Vagina (tissue), 2 donors: ENCODE measurements at regions not wholly inside any gene's neighbourhood (a gene's known extent, or its start where the extent isn't known, plus 50 kb on each side); places are given as distances from the start of the nearest gene placed in this dataset.

Experiments used
- POLR2A ChIP-seq, 2 donors: fragments of 450-650 bp; IDR thresholded peaks; one replicate each; pipeline ENCODE4 v1.6.1; 2017; ENCODE audit warnings: antibody characterized with exemption in 2 of 2, mild to moderate bottlenecking in 2 of 2, moderate library complexity in 2 of 2
- POLR2AphosphoS5 ChIP-seq, 2 donors: sonication (generic); formaldehyde crosslinking; IDR thresholded peaks; one replicate each; pipeline ENCODE4 v1.9.0; 2017; ENCODE audit warnings: antibody characterized with exemption in 2 of 2, mild to moderate bottlenecking in 2 of 2, low read depth in 1 of 2; ENCODE audit not compliant: insufficient read depth in 1 of 2
- TF ChIP-seq, protein P1 (sequence below), 3 experiments: fragments of 450-650 bp in 2 of 3; fragments of 200-600 bp in 1 of 3; sonication (generic) in 1 of 3; IDR thresholded peaks; one replicate each; pipeline ENCODE4 v1.5.1; 2017 to 2019; ENCODE audit warnings: antibody characterized with exemption in 3 of 3, mild to moderate bottlenecking in 2 of 3, moderate library complexity in 2 of 3

DNA sequence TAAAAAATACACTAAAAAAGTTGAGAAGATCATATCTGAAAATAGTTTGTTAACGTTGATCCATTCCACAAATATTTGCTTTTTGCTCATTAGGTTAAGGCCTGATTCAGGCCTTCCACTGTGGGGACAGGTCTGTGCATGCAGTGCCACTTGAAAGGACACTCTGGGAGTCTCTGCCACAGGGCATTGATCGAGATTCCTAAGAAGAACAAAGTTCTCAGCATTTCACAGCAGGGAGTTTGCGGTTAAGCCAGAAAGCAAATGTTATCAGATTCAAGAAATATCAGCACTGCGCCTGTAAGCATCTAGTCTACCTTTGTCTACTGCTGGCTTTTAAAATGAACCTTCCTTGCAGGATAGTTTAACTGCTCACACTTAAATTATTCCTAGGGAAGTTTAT is 62.2 kb upstream of the TNIP3 start:
- TF ChIP-seq POLR2A (IDR thresholded peaks at IDR 0.05) (no peak), POLR2AphosphoS5 (IDR thresholded peaks at IDR 0.05; ENCODE audit: insufficient read depth in 1 of 2, low read depth in 1 of 2) (no peak)
- TF ChIP-seq, protein P1, sequence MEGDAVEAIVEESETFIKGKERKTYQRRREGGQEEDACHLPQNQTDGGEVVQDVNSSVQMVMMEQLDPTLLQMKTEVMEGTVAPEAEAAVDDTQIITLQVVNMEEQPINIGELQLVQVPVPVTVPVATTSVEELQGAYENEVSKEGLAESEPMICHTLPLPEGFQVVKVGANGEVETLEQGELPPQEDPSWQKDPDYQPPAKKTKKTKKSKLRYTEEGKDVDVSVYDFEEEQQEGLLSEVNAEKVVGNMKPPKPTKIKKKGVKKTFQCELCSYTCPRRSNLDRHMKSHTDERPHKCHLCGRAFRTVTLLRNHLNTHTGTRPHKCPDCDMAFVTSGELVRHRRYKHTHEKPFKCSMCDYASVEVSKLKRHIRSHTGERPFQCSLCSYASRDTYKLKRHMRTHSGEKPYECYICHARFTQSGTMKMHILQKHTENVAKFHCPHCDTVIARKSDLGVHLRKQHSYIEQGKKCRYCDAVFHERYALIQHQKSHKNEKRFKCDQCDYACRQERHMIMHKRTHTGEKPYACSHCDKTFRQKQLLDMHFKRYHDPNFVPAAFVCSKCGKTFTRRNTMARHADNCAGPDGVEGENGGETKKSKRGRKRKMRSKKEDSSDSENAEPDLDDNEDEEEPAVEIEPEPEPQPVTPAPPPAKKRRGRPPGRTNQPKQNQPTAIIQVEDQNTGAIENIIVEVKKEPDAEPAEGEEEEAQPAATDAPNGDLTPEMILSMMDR (IDR thresholded peaks at IDR 0.05): no peak
